Astrocyte (in vitro differentiated cells and primary cell): ENCODE measurements at regions not wholly inside any gene's neighbourhood (a gene's known extent, or its start where the extent isn't known, plus 50 kb on each side); places are given as distances from the start of the nearest gene placed in this dataset.

ENCODE experiments used
- EZH2 ChIP-seq: IDR thresholded peaks from 2 replicates; pipeline ENCODE4 v1.6.1; 2012; ENCODE audit warnings: mild to moderate bottlenecking, low read length, inconsistent platforms; ENCODE audit not compliant: insufficient read depth
- TF ChIP-seq, protein P1 (sequence below): IDR thresholded peaks from 2 replicates; pipeline ENCODE4 v1.5.1; 2011; ENCODE audit warnings: low read depth, mild to moderate bottlenecking, inconsistent platforms, low read length, moderate library complexity; ENCODE audit not compliant: insufficient read depth

- TF ChIP-seq, protein P1, sequence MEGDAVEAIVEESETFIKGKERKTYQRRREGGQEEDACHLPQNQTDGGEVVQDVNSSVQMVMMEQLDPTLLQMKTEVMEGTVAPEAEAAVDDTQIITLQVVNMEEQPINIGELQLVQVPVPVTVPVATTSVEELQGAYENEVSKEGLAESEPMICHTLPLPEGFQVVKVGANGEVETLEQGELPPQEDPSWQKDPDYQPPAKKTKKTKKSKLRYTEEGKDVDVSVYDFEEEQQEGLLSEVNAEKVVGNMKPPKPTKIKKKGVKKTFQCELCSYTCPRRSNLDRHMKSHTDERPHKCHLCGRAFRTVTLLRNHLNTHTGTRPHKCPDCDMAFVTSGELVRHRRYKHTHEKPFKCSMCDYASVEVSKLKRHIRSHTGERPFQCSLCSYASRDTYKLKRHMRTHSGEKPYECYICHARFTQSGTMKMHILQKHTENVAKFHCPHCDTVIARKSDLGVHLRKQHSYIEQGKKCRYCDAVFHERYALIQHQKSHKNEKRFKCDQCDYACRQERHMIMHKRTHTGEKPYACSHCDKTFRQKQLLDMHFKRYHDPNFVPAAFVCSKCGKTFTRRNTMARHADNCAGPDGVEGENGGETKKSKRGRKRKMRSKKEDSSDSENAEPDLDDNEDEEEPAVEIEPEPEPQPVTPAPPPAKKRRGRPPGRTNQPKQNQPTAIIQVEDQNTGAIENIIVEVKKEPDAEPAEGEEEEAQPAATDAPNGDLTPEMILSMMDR: no peak
- no peak for TF ChIP-seq EZH2
These were observed 75.1 kb downstream of the LYZL2 start for GRCh38 chr10:30554440-30554825.
